ENCODE measurements at regions not wholly inside any gene's neighbourhood (a gene's known extent, or its start where the extent isn't known, plus 50 kb on each side); places are given as distances from the start of the nearest gene placed in this dataset.

DNA sequence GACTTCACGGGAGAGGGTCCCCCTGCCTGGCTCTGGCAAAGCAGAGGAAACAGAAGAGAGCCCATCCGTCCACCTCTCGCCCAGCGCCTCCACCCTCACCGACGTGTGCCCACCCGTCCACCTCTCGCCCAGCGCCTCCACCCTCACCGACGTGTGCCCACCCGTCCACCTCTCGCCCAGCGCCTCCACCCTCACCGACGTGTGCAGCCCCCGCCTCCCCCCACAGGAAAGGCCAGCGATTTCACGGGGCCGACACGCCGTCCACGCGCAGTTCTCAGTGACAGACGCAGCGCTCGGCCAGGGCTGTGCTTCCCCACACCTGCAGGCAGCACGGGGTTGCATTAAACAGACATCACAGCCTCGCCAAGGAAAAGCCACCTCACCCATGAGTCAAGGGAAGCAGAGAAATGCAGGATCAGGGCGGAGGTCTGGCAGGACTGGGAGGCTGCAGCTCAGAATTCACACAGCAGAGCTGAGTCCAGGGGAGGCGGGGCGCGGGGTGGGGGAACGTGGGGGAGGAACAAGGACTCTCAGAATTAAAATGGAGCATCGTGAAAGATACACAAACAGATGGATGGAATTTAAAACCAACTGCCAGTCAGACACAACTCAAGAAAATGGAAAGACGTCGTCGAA is 377.7 kb downstream of the BRD1 start:
- Histone ChIP-seq H3K27ac (ENCODE audit: low read depth) (no peak overlapping the region), H3K4me1 (ENCODE audit: insufficient read depth) (no peaks in the 10 kb centered on the region), H3K4me3 (no peak overlapping the region), H3K4me2 (no peak overlapping the region), H2AFZ (no peak overlapping the region), H3K9me2 (ENCODE audit: insufficient read depth) (no peaks in the 10 kb centered on the region), H3F3A (replicated peaks; ENCODE audit: low read depth) (no peaks in the 10 kb centered on the region), H4K20me1 (replicated peaks; ENCODE audit: insufficient read depth) (no peaks in the 10 kb centered on the region), H3K36me3 (ENCODE audit: insufficient read depth) (no peaks in the 10 kb centered on the region), H3K79me2 (replicated peaks; ENCODE audit: insufficient read depth) (no peaks in the 10 kb centered on the region), H3K27me3 (ENCODE audit: insufficient read depth) (no peaks in the 10 kb centered on the region)
- H3K9me3 Mint-ChIP-seq = no peaks in the 10 kb centered on the region
- H3K4me3 Mint-ChIP-seq = peak overlapping the region; percentile 61
- no peak for DNase-seq (ENCODE audit: low spot score)
- H3K27me3 Mint-ChIP-seq (ENCODE audit: insufficient read depth, low read depth, poor library complexity) = peaks cover 24% of the 10 kb centered on the region
- no peak for TF ChIP-seq ZNF331 (CRISPR knock-in tag; IDR thresholded peaks at IDR 0.05; ENCODE audit: low read depth)
- TF ChIP-seq, protein P1, sequence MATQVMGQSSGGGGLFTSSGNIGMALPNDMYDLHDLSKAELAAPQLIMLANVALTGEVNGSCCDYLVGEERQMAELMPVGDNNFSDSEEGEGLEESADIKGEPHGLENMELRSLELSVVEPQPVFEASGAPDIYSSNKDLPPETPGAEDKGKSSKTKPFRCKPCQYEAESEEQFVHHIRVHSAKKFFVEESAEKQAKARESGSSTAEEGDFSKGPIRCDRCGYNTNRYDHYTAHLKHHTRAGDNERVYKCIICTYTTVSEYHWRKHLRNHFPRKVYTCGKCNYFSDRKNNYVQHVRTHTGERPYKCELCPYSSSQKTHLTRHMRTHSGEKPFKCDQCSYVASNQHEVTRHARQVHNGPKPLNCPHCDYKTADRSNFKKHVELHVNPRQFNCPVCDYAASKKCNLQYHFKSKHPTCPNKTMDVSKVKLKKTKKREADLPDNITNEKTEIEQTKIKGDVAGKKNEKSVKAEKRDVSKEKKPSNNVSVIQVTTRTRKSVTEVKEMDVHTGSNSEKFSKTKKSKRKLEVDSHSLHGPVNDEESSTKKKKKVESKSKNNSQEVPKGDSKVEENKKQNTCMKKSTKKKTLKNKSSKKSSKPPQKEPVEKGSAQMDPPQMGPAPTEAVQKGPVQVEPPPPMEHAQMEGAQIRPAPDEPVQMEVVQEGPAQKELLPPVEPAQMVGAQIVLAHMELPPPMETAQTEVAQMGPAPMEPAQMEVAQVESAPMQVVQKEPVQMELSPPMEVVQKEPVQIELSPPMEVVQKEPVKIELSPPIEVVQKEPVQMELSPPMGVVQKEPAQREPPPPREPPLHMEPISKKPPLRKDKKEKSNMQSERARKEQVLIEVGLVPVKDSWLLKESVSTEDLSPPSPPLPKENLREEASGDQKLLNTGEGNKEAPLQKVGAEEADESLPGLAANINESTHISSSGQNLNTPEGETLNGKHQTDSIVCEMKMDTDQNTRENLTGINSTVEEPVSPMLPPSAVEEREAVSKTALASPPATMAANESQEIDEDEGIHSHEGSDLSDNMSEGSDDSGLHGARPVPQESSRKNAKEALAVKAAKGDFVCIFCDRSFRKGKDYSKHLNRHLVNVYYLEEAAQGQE (IDR thresholded peaks at IDR 0.05; ENCODE audit: unreplicated experiment) = no peak
- TF ChIP-seq NANOG (IDR thresholded peaks at IDR 0.05; ENCODE audit: borderline replicate concordance) = no peak
- TF ChIP-seq, protein P2, sequence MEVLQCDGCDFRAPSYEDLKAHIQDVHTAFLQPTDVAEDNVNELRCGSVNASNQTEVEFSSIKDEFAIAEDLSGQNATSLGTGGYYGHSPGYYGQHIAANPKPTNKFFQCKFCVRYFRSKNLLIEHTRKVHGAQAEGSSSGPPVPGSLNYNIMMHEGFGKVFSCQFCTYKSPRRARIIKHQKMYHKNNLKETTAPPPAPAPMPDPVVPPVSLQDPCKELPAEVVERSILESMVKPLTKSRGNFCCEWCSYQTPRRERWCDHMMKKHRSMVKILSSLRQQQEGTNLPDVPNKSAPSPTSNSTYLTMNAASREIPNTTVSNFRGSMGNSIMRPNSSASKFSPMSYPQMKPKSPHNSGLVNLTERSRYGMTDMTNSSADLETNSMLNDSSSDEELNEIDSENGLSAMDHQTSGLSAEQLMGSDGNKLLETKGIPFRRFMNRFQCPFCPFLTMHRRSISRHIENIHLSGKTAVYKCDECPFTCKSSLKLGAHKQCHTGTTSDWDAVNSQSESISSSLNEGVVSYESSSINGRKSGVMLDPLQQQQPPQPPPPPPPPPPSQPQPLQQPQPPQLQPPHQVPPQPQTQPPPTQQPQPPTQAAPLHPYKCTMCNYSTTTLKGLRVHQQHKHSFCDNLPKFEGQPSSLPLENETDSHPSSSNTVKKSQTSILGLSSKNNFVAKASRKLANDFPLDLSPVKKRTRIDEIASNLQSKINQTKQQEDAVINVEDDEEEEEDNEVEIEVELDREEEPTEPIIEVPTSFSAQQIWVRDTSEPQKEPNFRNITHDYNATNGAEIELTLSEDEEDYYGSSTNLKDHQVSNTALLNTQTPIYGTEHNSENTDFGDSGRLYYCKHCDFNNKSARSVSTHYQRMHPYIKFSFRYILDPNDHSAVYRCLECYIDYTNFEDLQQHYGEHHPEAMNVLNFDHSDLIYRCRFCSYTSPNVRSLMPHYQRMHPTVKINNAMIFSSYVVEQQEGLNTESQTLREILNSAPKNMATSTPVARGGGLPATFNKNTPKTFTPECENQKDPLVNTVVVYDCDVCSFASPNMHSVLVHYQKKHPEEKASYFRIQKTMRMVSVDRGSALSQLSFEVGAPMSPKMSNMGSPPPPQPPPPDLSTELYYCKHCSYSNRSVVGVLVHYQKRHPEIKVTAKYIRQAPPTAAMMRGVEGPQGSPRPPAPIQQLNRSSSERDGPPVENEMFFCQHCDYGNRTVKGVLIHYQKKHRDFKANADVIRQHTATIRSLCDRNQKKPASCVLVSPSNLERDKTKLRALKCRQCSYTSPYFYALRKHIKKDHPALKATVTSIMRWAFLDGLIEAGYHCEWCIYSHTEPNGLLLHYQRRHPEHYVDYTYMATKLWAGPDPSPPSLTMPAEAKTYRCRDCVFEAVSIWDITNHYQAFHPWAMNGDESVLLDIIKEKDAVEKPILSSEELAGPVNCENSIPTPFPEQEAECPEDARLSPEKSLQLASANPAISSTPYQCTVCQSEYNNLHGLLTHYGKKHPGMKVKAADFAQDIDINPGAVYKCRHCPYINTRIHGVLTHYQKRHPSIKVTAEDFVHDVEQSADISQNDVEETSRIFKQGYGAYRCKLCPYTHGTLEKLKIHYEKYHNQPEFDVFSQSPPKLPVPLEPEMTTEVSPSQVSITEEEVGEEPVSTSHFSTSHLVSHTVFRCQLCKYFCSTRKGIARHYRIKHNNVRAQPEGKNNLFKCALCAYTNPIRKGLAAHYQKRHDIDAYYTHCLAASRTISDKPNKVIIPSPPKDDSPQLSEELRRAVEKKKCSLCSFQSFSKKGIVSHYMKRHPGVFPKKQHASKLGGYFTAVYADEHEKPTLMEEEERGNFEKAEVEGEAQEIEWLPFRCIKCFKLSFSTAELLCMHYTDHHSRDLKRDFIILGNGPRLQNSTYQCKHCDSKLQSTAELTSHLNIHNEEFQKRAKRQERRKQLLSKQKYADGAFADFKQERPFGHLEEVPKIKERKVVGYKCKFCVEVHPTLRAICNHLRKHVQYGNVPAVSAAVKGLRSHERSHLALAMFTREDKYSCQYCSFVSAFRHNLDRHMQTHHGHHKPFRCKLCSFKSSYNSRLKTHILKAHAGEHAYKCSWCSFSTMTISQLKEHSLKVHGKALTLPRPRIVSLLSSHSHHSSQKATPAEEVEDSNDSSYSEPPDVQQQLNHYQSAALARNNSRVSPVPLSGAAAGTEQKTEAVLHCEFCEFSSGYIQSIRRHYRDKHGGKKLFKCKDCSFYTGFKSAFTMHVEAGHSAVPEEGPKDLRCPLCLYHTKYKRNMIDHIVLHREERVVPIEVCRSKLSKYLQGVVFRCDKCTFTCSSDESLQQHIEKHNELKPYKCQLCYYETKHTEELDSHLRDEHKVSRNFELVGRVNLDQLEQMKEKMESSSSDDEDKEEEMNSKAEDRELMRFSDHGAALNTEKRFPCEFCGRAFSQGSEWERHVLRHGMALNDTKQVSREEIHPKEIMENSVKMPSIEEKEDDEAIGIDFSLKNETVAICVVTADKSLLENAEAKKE (CRISPR knock-in tag; IDR thresholded peaks at IDR 0.05) = no peak
- no peak overlapping the region for H3K27ac Mint-ChIP-seq
- ATAC-seq = peak; percentile 76
- peaks cover 29% of the 10 kb centered on the region for H3K4me1 Mint-ChIP-seq
- no peaks in the 10 kb centered on the region for H3K36me3 Mint-ChIP-seq (ENCODE audit: low read depth)

Measured in GM23338 (cell line).